GM12878 (cell line): ENCODE measurements at regions not wholly inside any gene's neighbourhood (a gene's known extent, or its start where the extent isn't known, plus 50 kb on each side); places are given as distances from the start of the nearest gene placed in this dataset.
A peak's percentile ranks its signal among the peaks of the same experiment; 100 is the strongest.

Source experiments
- ATAC-seq: fragments of 200-7000 bp; cut with Tn5 transposase; 3 replicates; pipeline ENCODE4 v1.9.1; 2020; ENCODE audit warnings: mild to moderate bottlenecking, moderate library complexity
- BruUV-seq: library from RNA; stranded (reverse); fragments of 400-500 nt; replicated peaks from 2 replicates; lab custom pipeline; 2021; lab: Mats Ljungman, UMichigan
- CTCF ChIA-PET: fragments of 300-600 bp; sonication (Branson Sonifier 250); formaldehyde crosslinking; extraction: SDS; loops from one replicate; lab custom pipeline; 2021; ENCODE audit warnings: inconsistent platforms; lab: Yijun Ruan, JAX
- POLR2A ChIA-PET: fragments of 350-600 bp; formaldehyde crosslinking; extraction: SDS; loops from one replicate; lab custom pipeline; 2021; ENCODE audit warnings: inconsistent platforms; lab: Charles Lee
- RAD21 ChIA-PET: fragments of 300-600 bp; sonication (Branson Sonifier 250); formaldehyde crosslinking; loops from one replicate; lab custom pipeline; 2023; ENCODE audit warnings: antibody characterized with exemption; ENCODE audit not compliant: unreplicated experiment; lab: Charles Lee
- SMC1A ChIA-PET: fragments of 300-600 bp; sonication (Branson Sonifier 250); formaldehyde crosslinking; loops from one replicate; lab custom pipeline; 2023; ENCODE audit not compliant: unreplicated experiment, uncharacterized antibody; lab: Charles Lee
- DNase-seq: peaks from one replicate; pipeline ENCODE4 v3.0.0-alpha.2; 2011; ENCODE audit warnings: low read depth, low spot score
- FAIRE-seq: peaks from 3 replicates; lab custom pipeline; 2011; peaks lifted over from hg19 to GRCh38; lab: Jason Lieb, UNC
- H2AFZ ChIP-seq: 2 replicates; pipeline ENCODE4 v1.6.0; 2011; ENCODE audit warnings: low read depth, low read length, control low read depth; ENCODE audit not compliant: control insufficient read depth
- H3K27ac ChIP-seq: 2 replicates; pipeline ENCODE4 v1.5.1; 2011; ENCODE audit warnings: control low read depth; ENCODE audit not compliant: control insufficient read depth, insufficient read depth
- H3K27me3 ChIP-seq, 2 experiments: replicated peaks in 1 of 2; 2 replicates each; pipeline versions ENCODE4 v1.6.0 to v1.6.1; 2011; ENCODE audit warnings: low read length in 1 of 2; ENCODE audit not compliant: control insufficient read depth in 2 of 2, insufficient read depth in 2 of 2
- H3K36me3 ChIP-seq, 2 experiments: 2 replicates each; pipeline ENCODE4 v1.5.1; 2011; ENCODE audit warnings: low read length in 1 of 2; ENCODE audit not compliant: control insufficient read depth in 2 of 2, insufficient read depth in 2 of 2
- H3K4me1 ChIP-seq: 2 replicates; pipeline ENCODE4 v1.6.1; 2011; ENCODE audit warnings: mild to moderate bottlenecking, low read length, moderate library complexity, mixed read lengths; ENCODE audit not compliant: control insufficient read depth, insufficient read depth
- H3K4me2 ChIP-seq: 2 replicates; pipeline ENCODE4 v1.6.0; 2011; ENCODE audit warnings: control low read depth; ENCODE audit not compliant: control insufficient read depth, insufficient read depth
- H3K4me3 ChIP-seq: fragments of 200-600 bp; sonication (generic); 2 replicates; pipeline ENCODE4 v1.5.1; 2016
- H3K79me2 ChIP-seq: 2 replicates; pipeline ENCODE4 v1.6.0; 2011; ENCODE audit warnings: low read length; ENCODE audit not compliant: control insufficient read depth, insufficient read depth
- H3K9ac ChIP-seq: 2 replicates; pipeline ENCODE4 v1.8.0; 2011; ENCODE audit warnings: low read length, control low read depth, mixed read lengths; ENCODE audit not compliant: control insufficient read depth, insufficient read depth
- H3K9me3 ChIP-seq: replicated peaks from 3 replicates; pipeline ENCODE4 v1.5.1; 2011; ENCODE audit warnings: mild to moderate bottlenecking, low read length; ENCODE audit not compliant: control insufficient read depth, insufficient read depth
- H4K20me1 ChIP-seq: 2 replicates; pipeline ENCODE4 v1.6.0; 2011; ENCODE audit not compliant: control insufficient read depth, insufficient read depth
- CBFB ChIP-seq: IDR thresholded peaks from 2 replicates; pipeline ENCODE4 v1.6.1; 2016; ENCODE audit warnings: antibody characterized with exemption, low read depth
- ELK1 ChIP-seq: IDR thresholded peaks from 2 replicates; pipeline ENCODE4 v1.6.1; 2012; ENCODE audit warnings: low read depth, low read length, improper control_type of control experiment
- HDGF ChIP-seq: fragments of 450-650 bp; IDR thresholded peaks from 2 replicates; pipeline ENCODE4 v1.6.1; 2016; ENCODE audit warnings: antibody characterized with exemption
- MAX ChIP-seq: IDR thresholded peaks from 2 replicates; pipeline ENCODE4 v1.6.1; 2012; ENCODE audit warnings: low read depth, low read length, improper control_type of control experiment
- MEF2B ChIP-seq: fragments of 450-650 bp; IDR thresholded peaks from 2 replicates; pipeline ENCODE4 v1.6.1; 2018; ENCODE audit warnings: mild to moderate bottlenecking, moderate library complexity; ENCODE audit not compliant: partially characterized antibody, poor library complexity, severe bottlenecking
- RELA ChIP-seq: fragments of 450-650 bp; IDR thresholded peaks from 2 replicates; pipeline ENCODE4 v1.8.0; 2014; ENCODE audit warnings: borderline replicate concordance; ENCODE audit not compliant: partially characterized antibody
- RELB ChIP-seq: fragments of 450-650 bp; IDR thresholded peaks from 2 replicates; pipeline ENCODE4 v1.6.1; 2017; ENCODE audit warnings: low read depth, mild to moderate bottlenecking, moderate library complexity
- ZBTB11 ChIP-seq: fragments of 450-650 bp; formaldehyde crosslinking; IDR thresholded peaks from 2 replicates; pipeline ENCODE4 v1.5.0; 2022; ENCODE audit warnings: mild to moderate bottlenecking, missing genetic modification characterization
- WGBS: methylation state at CpG from one replicate; pipeline ENCODE4 v1.1.6; 2016; ENCODE audit warnings: low lambda C conversion rate; ENCODE audit not compliant: insufficient replicate concordance, insufficient coverage; ENCODE audit errors: missing lambda C conversion rate; 5-methylcytosine and 5-hydroxymethylcytosine counted together
- in situ Hi-C: fragments of 300-500 bp; cut with MboI; formaldehyde crosslinking; loops from 9 replicates; pipeline ENCODE4 v1.14.3; 2018; ENCODE audit warnings: mixed read lengths
- intact Hi-C: fragments of 100-400 bp; cut with micrococcal nuclease; formaldehyde crosslinking; loops from one replicate; pipeline ENCODE4 v1.14.2; 2022; ENCODE audit not compliant: unreplicated experiment

- H3K9me3 ChIP-seq = no peaks in the 10 kb centered on the region
- no peak overlapping the region for H3K27ac ChIP-seq
- FAIRE-seq = no peak
- no peaks in the 10 kb centered on the region for H3K36me3 ChIP-seq
- SMC1A ChIA-PET = no interaction called here
- no TSS peak for BruUV-seq
- ATAC-seq = 0 out of 3 replicates have a peak, but pooled peaks have one; percentile 27
- POLR2A ChIA-PET = no interaction called here
- no peaks in the 10 kb centered on the region for H4K20me1 ChIP-seq
- H3K4me1 ChIP-seq = no peaks in the 10 kb centered on the region
- H3K4me2 ChIP-seq = no peak overlapping the region
- H3K27me3 ChIP-seq = no peaks in the 10 kb centered on the region
- CTCF ChIA-PET = no interaction called here
- RAD21 ChIA-PET = no interaction called here
- TF ChIP-seq RELB = no peak
- TF ChIP-seq RELA = no peak
- no peak for TF ChIP-seq ELK1
- TF ChIP-seq HDGF = no peak
- TF ChIP-seq ZBTB11 (CRISPR knock-in tag) = no peak
- no peak for TF ChIP-seq MAX
- no peak for TF ChIP-seq MEF2B
- no peak for TF ChIP-seq CBFB
- TF ChIP-seq, all 136 proteins: peak for 0
- Histone ChIP-seq H3K79me2 (no peaks in the 10 kb centered on the region), H2AFZ (no peak overlapping the region), H3K9ac (no peak overlapping the region), H3K4me3 (no peak overlapping the region)
- WGBS = 1% methylated on average over 4 of the region's 4 CpGs
- DNase-seq = no peak
- intact Hi-C loops (no loop called here), in situ Hi-C loops (no loop called here)
These were observed 265.2 kb upstream of the SPHKAP start for GRCh38 chr2:228446734-228447133.
